ENCODE measurements at regions not wholly inside any gene's neighbourhood (a gene's known extent, or its start where the extent isn't known, plus 50 kb on each side); places are given as distances from the start of the nearest gene placed in this dataset.
"Not testable (repeated sequence)": the region's sequence is repeated elsewhere in the genome, so short reads cannot be mapped to it uniquely, and the experiment has no call there.

- ChIA-PET CTCF (interaction anchor here (1.3 kb wide), 1 partner anchor 8 kb away, joined by 3 read pairs; no protein-coding TSS in a partner anchor), POLR2A (no interaction called here)
- Mint-ChIP-seq H3K4me1 (no peaks in the 10 kb centered on the region), H3K36me3 (ENCODE audit: low read depth) (no peaks in the 10 kb centered on the region), H3K27me3 (no peaks in the 10 kb centered on the region), H3K27ac (no peak overlapping the region), H3K9me3 (peaks cover 10% of the 10 kb centered on the region), H3K4me3 (no peak overlapping the region)
- DNase-seq, result no peak
Measured at GRCh38 chr13:90272356-90272755, 1075.1 kb upstream of the MIR17HG start.

GRCh38 chr13:90276216-90276615 lies 1071.3 kb upstream of the MIR17HG start:
- no peak for DNase-seq
- Mint-ChIP-seq H3K27me3 (no peaks in the 10 kb centered on the region), H3K9me3 (peaks cover 3% of the 10 kb centered on the region), H3K27ac (no peak overlapping the region), H3K4me1 (no peaks in the 10 kb centered on the region), H3K36me3 (ENCODE audit: low read depth) (no peaks in the 10 kb centered on the region), H3K4me3 (no peak overlapping the region)
- POLR2A ChIA-PET, result no interaction called here
- CTCF ChIA-PET, result no interaction called here

GRCh38 chr13:90278231-90278630 lies 1069.3 kb upstream of the MIR17HG start:
- H3K9me3 Mint-ChIP-seq; CTCF ChIA-PET; DNase-seq; H3K27ac Mint-ChIP-seq; H3K4me3 Mint-ChIP-seq; POLR2A ChIA-PET; H3K4me1 Mint-ChIP-seq; H3K27me3 Mint-ChIP-seq; H3K36me3 Mint-ChIP-seq (ENCODE audit: low read depth): not testable (repeated sequence)

GRCh38 chr13:90281709-90282108 lies 1065.8 kb upstream of the MIR17HG start:
- Mint-ChIP-seq H3K27me3 (no peaks in the 10 kb centered on the region), H3K36me3 (ENCODE audit: low read depth) (no peaks in the 10 kb centered on the region), H3K27ac (no peak overlapping the region), H3K4me3 (no peak overlapping the region), H3K9me3 (no peaks in the 10 kb centered on the region), H3K4me1 (no peaks in the 10 kb centered on the region)
- CTCF ChIA-PET, result no interaction called here
- DNase-seq, result no peak
- POLR2A ChIA-PET, result no interaction called here

- ChIA-PET CTCF (no interaction called here), POLR2A (no interaction called here)
- Mint-ChIP-seq H3K27me3 (no peaks in the 10 kb centered on the region), H3K9me3 (peaks cover 25% of the 10 kb centered on the region), H3K27ac (no peak overlapping the region), H3K36me3 (ENCODE audit: low read depth) (no peaks in the 10 kb centered on the region), H3K4me3 (no peak overlapping the region), H3K4me1 (no peaks in the 10 kb centered on the region)
- no peak for DNase-seq
Measured at GRCh38 chr13:90287521-90287920, 1060.0 kb upstream of the MIR17HG start.

GRCh38 chr13:90293793-90294361 lies 1053.6 kb upstream of the MIR17HG start:
- Mint-ChIP-seq H3K36me3 (ENCODE audit: low read depth) (no peaks in the 10 kb centered on the region), H3K27ac (no peak overlapping the region), H3K27me3 (no peaks in the 10 kb centered on the region), H3K4me3 (no peak overlapping the region), H3K4me1 (no peaks in the 10 kb centered on the region), H3K9me3 (peaks cover 14% of the 10 kb centered on the region)
- ChIA-PET CTCF (interaction anchor here (0.7 kb wide), 1 partner anchor 103 kb away, joined by 4 read pairs; no protein-coding TSS in a partner anchor), POLR2A (no interaction called here)
- DNase-seq, result no peak

- Mint-ChIP-seq H3K27me3 (no peaks in the 10 kb centered on the region), H3K9me3 (no peaks in the 10 kb centered on the region), H3K4me3 (no peak overlapping the region), H3K4me1 (no peaks in the 10 kb centered on the region), H3K27ac (no peak overlapping the region), H3K36me3 (ENCODE audit: low read depth) (no peaks in the 10 kb centered on the region)
- no peak for DNase-seq
- ChIA-PET CTCF (no interaction called here), POLR2A (no interaction called here)
Measured at GRCh38 chr13:90299238-90299637, 1048.2 kb upstream of the MIR17HG start.

- Mint-ChIP-seq H3K27ac (no peak overlapping the region), H3K4me3 (no peak overlapping the region), H3K27me3 (no peaks in the 10 kb centered on the region), H3K36me3 (ENCODE audit: low read depth) (no peaks in the 10 kb centered on the region), H3K9me3 (no peaks in the 10 kb centered on the region), H3K4me1 (no peaks in the 10 kb centered on the region)
- ChIA-PET POLR2A (no interaction called here), CTCF (no interaction called here)
- DNase-seq, result no peak
Measured at GRCh38 chr13:90300015-90300414, 1047.5 kb upstream of the MIR17HG start.

- peaks cover 2% of the 10 kb centered on the region for H3K9me3 Mint-ChIP-seq
- no peak overlapping the region for H3K4me3 Mint-ChIP-seq
- H3K27ac Mint-ChIP-seq, result no peak overlapping the region
- no peak for DNase-seq
- no peaks in the 10 kb centered on the region for H3K27me3 Mint-ChIP-seq
- H3K4me1 Mint-ChIP-seq, result no peaks in the 10 kb centered on the region
- POLR2A ChIA-PET, result no interaction called here
- no peaks in the 10 kb centered on the region for H3K36me3 Mint-ChIP-seq (ENCODE audit: low read depth)
- CTCF ChIA-PET, result no interaction called here
Measured at GRCh38 chr13:90302107-90302506, 1045.4 kb upstream of the MIR17HG start.

GRCh38 chr13:90305796-90306195 lies 1041.7 kb upstream of the MIR17HG start:
- no peak for DNase-seq
- peaks cover 11% of the 10 kb centered on the region for H3K9me3 Mint-ChIP-seq
- no peaks in the 10 kb centered on the region for H3K36me3 Mint-ChIP-seq (ENCODE audit: low read depth)
- H3K4me1 Mint-ChIP-seq, result no peaks in the 10 kb centered on the region
- ChIA-PET CTCF (no interaction called here), POLR2A (no interaction called here)
- H3K27me3 Mint-ChIP-seq, result no peaks in the 10 kb centered on the region
- H3K27ac Mint-ChIP-seq, result no peak overlapping the region
- H3K4me3 Mint-ChIP-seq, result no peak overlapping the region

GRCh38 chr13:90307136-90307535 lies 1040.4 kb upstream of the MIR17HG start:
- Mint-ChIP-seq H3K36me3 (ENCODE audit: low read depth) (no peaks in the 10 kb centered on the region), H3K9me3 (peaks cover 11% of the 10 kb centered on the region), H3K4me1 (no peaks in the 10 kb centered on the region), H3K27ac (no peak overlapping the region), H3K27me3 (no peaks in the 10 kb centered on the region), H3K4me3 (no peak overlapping the region)
- DNase-seq, result no peak
- POLR2A ChIA-PET, result no interaction called here
- CTCF ChIA-PET, result no interaction called here

- H3K36me3 Mint-ChIP-seq (ENCODE audit: low read depth), result no peaks in the 10 kb centered on the region
- CTCF ChIA-PET, result no interaction called here
Measured at GRCh38 chr13:90308249-90308648, 1039.2 kb upstream of the MIR17HG start.

GRCh38 chr13:90311929-90312328 lies 1035.6 kb upstream of the MIR17HG start:
- no peak overlapping the region for H3K4me3 Mint-ChIP-seq
- ChIA-PET CTCF (no interaction called here), POLR2A (no interaction called here)
- no peaks in the 10 kb centered on the region for H3K4me1 Mint-ChIP-seq
- no peak for DNase-seq
- no peaks in the 10 kb centered on the region for H3K36me3 Mint-ChIP-seq (ENCODE audit: low read depth)
- H3K9me3 Mint-ChIP-seq, result peaks cover 12% of the 10 kb centered on the region
- no peaks in the 10 kb centered on the region for H3K27me3 Mint-ChIP-seq
- no peak overlapping the region for H3K27ac Mint-ChIP-seq

More at GRCh38 chr13:90308249-90308648, 1039.2 kb upstream of the MIR17HG start:
- no peak for DNase-seq
- Mint-ChIP-seq H3K27me3 (no peaks in the 10 kb centered on the region), H3K4me1 (no peaks in the 10 kb centered on the region), H3K27ac (no peak overlapping the region), H3K9me3 (peaks cover 11% of the 10 kb centered on the region), H3K4me3 (no peak overlapping the region)
- POLR2A ChIA-PET, result no interaction called here

- Mint-ChIP-seq H3K4me1 (no peaks in the 10 kb centered on the region), H3K27ac (no peak overlapping the region), H3K36me3 (ENCODE audit: low read depth) (no peaks in the 10 kb centered on the region), H3K27me3 (no peaks in the 10 kb centered on the region), H3K9me3 (peaks cover 4% of the 10 kb centered on the region), H3K4me3 (no peak overlapping the region)
- POLR2A ChIA-PET, result no interaction called here
- CTCF ChIA-PET, result no interaction called here
- no peak for DNase-seq
Measured at GRCh38 chr13:90315061-90315460, 1032.4 kb upstream of the MIR17HG start.

- H3K36me3 Mint-ChIP-seq (ENCODE audit: low read depth), result no peaks in the 10 kb centered on the region
- no peaks in the 10 kb centered on the region for H3K27me3 Mint-ChIP-seq
- CTCF ChIA-PET, result no interaction called here
- no peak overlapping the region for H3K27ac Mint-ChIP-seq
- H3K9me3 Mint-ChIP-seq, result peaks cover 2% of the 10 kb centered on the region
- no peaks in the 10 kb centered on the region for H3K4me1 Mint-ChIP-seq
- no peak overlapping the region for H3K4me3 Mint-ChIP-seq
- POLR2A ChIA-PET, result no interaction called here
- DNase-seq, result no peak
Measured at GRCh38 chr13:90320664-90321063, 1026.8 kb upstream of the MIR17HG start.

Measured in activated CD4-positive, alpha-beta memory T cell treated with anti-CD3 and anti-CD28 coated beads, Interleukin-2, amount 10 ng/mL, durations not matched to agents 7 days and 5 days (primary cell).